ENCODE measurements at regions not wholly inside any gene's neighbourhood (a gene's known extent, or its start where the extent isn't known, plus 50 kb on each side); places are given as distances from the start of the nearest gene placed in this dataset.

- TF ChIP-seq NR2C1 (IDR thresholded peaks at IDR 0.05) (no peak), CREB1 (IDR thresholded peaks at IDR 0.05; ENCODE audit: low read depth) (no peak), SMAD1 (IDR thresholded peaks at IDR 0.05; ENCODE audit: low read depth, partially characterized antibody) (no peak), FOXM1 (IDR thresholded peaks at IDR 0.05; ENCODE audit: low read depth, low read length) (no peak), YY1 (IDR thresholded peaks at IDR 0.05; ENCODE audit: low read depth, low read length) (no peak), RB1 (IDR thresholded peaks at IDR 0.05; ENCODE audit: borderline replicate concordance) (no peak), BHLHE40 (IDR thresholded peaks at IDR 0.05; ENCODE audit: borderline replicate concordance in 1 of 2, low read depth in 2 of 2, low read length in 1 of 2) (no peak), LARP7 (IDR thresholded peaks at IDR 0.05) (no peak), NR2F1 (conservative IDR thresholded peaks at IDR 0.05) (no peak), ESRRA (IDR thresholded peaks at IDR 0.05; ENCODE audit: low read length) (no peak)
- TF ChIP-seq, protein P1, sequence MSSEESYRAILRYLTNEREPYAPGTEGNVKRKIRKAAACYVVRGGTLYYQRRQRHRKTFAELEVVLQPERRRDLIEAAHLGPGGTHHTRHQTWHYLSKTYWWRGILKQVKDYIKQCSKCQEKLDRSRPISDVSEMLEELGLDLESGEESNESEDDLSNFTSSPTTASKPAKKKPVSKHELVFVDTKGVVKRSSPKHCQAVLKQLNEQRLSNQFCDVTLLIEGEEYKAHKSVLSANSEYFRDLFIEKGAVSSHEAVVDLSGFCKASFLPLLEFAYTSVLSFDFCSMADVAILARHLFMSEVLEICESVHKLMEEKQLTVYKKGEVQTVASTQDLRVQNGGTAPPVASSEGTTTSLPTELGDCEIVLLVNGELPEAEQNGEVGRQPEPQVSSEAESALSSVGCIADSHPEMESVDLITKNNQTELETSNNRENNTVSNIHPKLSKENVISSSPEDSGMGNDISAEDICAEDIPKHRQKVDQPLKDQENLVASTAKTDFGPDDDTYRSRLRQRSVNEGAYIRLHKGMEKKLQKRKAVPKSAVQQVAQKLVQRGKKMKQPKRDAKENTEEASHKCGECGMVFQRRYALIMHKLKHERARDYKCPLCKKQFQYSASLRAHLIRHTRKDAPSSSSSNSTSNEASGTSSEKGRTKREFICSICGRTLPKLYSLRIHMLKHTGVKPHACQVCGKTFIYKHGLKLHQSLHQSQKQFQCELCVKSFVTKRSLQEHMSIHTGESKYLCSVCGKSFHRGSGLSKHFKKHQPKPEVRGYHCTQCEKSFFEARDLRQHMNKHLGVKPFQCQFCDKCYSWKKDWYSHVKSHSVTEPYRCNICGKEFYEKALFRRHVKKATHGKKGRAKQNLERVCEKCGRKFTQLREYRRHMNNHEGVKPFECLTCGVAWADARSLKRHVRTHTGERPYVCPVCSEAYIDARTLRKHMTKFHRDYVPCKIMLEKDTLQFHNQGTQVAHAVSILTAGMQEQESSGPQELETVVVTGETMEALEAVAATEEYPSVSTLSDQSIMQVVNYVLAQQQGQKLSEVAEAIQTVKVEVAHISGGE (CRISPR knock-in tag; IDR thresholded peaks at IDR 0.05), result no peak
These were observed 122.6 kb upstream of the EPHA3 start (continued) for GRCh38 chr3:88984832-88985231.

GRCh38 chr3:88985491-88985890, 121.9 kb upstream of the EPHA3 start:
- Histone ChIP-seq H3K27ac (ENCODE audit: control insufficient read depth, insufficient read depth) (no peak overlapping the region), H3K9me3 (replicated peaks; ENCODE audit: control insufficient read depth, insufficient read depth, low read length) (no peaks in the 10 kb centered on the region), H3K36me3 (ENCODE audit: control insufficient read depth in 2 of 2, insufficient read depth in 2 of 2, low read length in 1 of 2) (no peaks in the 10 kb centered on the region), H3K27me3 (replicated peaks in 1 of 2; ENCODE audit: control insufficient read depth in 2 of 2, insufficient read depth in 2 of 2, low read length in 1 of 2) (no peaks in the 10 kb centered on the region), H4K20me1 (ENCODE audit: control insufficient read depth, insufficient read depth) (no peaks in the 10 kb centered on the region), H3K4me3 (no peak overlapping the region), H2AFZ (ENCODE audit: control insufficient read depth, low read depth, low read length) (no peak overlapping the region), H3K79me2 (ENCODE audit: control insufficient read depth, insufficient read depth, low read length) (no peaks in the 10 kb centered on the region), H3K4me1 (ENCODE audit: control insufficient read depth, insufficient read depth, low read length) (no peaks in the 10 kb centered on the region), H3K4me2 (ENCODE audit: control insufficient read depth, insufficient read depth) (no peak overlapping the region), H3K9ac (ENCODE audit: control insufficient read depth, insufficient read depth, low read length) (no peak overlapping the region)
- intact Hi-C loops (cut with micrococcal nuclease; ENCODE audit: unreplicated experiment) (no loop called here), in situ Hi-C loops (cut with MboI) (no loop called here)
- ChIA-PET POLR2A (no interaction called here), CTCF (interaction anchor here (1.9 kb wide), 1 partner anchor 12 kb away, joined by 6 read pairs; no protein-coding TSS in a partner anchor), SMC1A (ENCODE audit: uncharacterized antibody, unreplicated experiment) (interaction anchor here (0.6 kb wide), 1 partner anchor 10 kb away, joined by 4 read pairs; no protein-coding TSS in a partner anchor), RAD21 (ENCODE audit: unreplicated experiment) (interaction anchor here (0.7 kb wide), 1 partner anchor 766 kb away, joined by 3 read pairs; no protein-coding TSS in a partner anchor)
- 0% methylated on average over 1 of the region's 1 CpG for WGBS (ENCODE audit: insufficient coverage, insufficient replicate concordance, low lambda C conversion rate, missing lambda C conversion rate)
- no peak for DNase-seq (ENCODE audit: low read depth, low spot score)
- ATAC-seq, result no peak
- no peak for FAIRE-seq
- no TSS peak for BruUV-seq (replicated peaks)
- no peak for TF ChIP-seq SP1 (IDR thresholded peaks at IDR 0.05; ENCODE audit: low read depth, low read length)
- no peak for TF ChIP-seq HCFC1 (IDR thresholded peaks at IDR 0.05; ENCODE audit: low read length)
- no peak for TF ChIP-seq KLF5 (IDR thresholded peaks at IDR 0.05; ENCODE audit: partially characterized antibody)
- TF ChIP-seq WRNIP1 (IDR thresholded peaks at IDR 0.05; ENCODE audit: borderline replicate concordance, low read depth, low read length), result no peak
- no peak for TF ChIP-seq MEF2A (IDR thresholded peaks at IDR 0.05; ENCODE audit: insufficient read depth, low read depth, low read length)
- no peak for TF ChIP-seq RFX5 (IDR thresholded peaks at IDR 0.05; ENCODE audit: low read depth, low read length)
- no peak for TF ChIP-seq KAT2A (conservative IDR thresholded peaks at IDR 0.05; ENCODE audit: control insufficient read depth, low read depth, low read length)
- no peak for TF ChIP-seq EGR1 (IDR thresholded peaks at IDR 0.05; ENCODE audit: borderline replicate concordance in 1 of 2, low read depth in 2 of 2, low read length in 2 of 2)
- TF ChIP-seq SIN3A (IDR thresholded peaks at IDR 0.05; ENCODE audit: low read depth, low read length), result no peak
- no peak for TF ChIP-seq IRF4 (IDR thresholded peaks at IDR 0.05; ENCODE audit: low read depth, low read length)
- TF ChIP-seq, protein P2, sequence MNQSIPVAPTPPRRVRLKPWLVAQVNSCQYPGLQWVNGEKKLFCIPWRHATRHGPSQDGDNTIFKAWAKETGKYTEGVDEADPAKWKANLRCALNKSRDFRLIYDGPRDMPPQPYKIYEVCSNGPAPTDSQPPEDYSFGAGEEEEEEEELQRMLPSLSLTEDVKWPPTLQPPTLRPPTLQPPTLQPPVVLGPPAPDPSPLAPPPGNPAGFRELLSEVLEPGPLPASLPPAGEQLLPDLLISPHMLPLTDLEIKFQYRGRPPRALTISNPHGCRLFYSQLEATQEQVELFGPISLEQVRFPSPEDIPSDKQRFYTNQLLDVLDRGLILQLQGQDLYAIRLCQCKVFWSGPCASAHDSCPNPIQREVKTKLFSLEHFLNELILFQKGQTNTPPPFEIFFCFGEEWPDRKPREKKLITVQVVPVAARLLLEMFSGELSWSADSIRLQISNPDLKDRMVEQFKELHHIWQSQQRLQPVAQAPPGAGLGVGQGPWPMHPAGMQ (IDR thresholded peaks at IDR 0.05; ENCODE audit: borderline replicate concordance), result no peak

All from GM12878 (cell line).